Breast epithelium (tissue), 3 donors: ENCODE measurements at regions not wholly inside any gene's neighbourhood (a gene's known extent, or its start where the extent isn't known, plus 50 kb on each side); places are given as distances from the start of the nearest gene placed in this dataset.

Source experiments
- CTCF ChIP-seq, 3 donors: fragments of 450-650 bp; IDR thresholded peaks; one replicate each; pipeline ENCODE4 v1.5.1; 2016 to 2017; ENCODE audit warnings: antibody characterized with exemption in 3 of 3, mild to moderate bottlenecking in 3 of 3, moderate library complexity in 3 of 3
- POLR2A ChIP-seq: fragments of 450-650 bp; IDR thresholded peaks from one replicate; pipeline ENCODE4 v1.6.1; 2016; ENCODE audit warnings: antibody characterized with exemption, mild to moderate bottlenecking, moderate library complexity

- TF ChIP-seq POLR2A (no peak), CTCF (IDR thresholded peaks at IDR 0.05) (no peak)
These were observed 235.5 kb downstream of the CMPK2 start for GRCh38 chr2:6630209-6630608.
